GM19468 (cell line): ENCODE measurements at regions not wholly inside any gene's neighbourhood (a gene's known extent, or its start where the extent isn't known, plus 50 kb on each side); places are given as distances from the start of the nearest gene placed in this dataset.

Experiments
- ATAC-seq: cut with Tn5 transposase; IDR thresholded peaks from one replicate; pipeline ENCODE4 v1.9.1; 2021; ENCODE audit warnings: mild to moderate bottlenecking, moderate library complexity, moderate number of reproducible peaks; ENCODE audit not compliant: unreplicated experiment; ENCODE audit errors: extremely low read depth

DNA sequence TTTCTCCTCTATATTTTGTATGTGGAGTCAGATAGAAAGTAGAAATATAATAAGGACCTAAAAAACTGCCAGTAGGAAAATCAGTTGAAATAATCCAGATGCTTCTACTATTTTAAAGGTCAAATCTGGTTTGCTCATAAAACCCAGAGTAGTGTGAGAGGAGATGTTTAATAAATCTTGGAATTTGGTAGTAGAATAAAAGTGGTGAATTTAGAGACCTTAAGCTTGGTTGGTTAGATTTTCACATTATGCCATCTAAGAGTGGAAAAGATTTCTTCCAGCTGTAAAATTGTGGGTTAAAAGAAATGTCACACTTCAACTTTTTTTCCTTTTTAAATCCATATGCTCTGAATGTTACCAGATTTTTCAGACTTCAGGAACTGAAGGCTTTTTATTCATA lies 266.4 kb upstream of the GOLIM4 start:
- no peak for ATAC-seq

DNA sequence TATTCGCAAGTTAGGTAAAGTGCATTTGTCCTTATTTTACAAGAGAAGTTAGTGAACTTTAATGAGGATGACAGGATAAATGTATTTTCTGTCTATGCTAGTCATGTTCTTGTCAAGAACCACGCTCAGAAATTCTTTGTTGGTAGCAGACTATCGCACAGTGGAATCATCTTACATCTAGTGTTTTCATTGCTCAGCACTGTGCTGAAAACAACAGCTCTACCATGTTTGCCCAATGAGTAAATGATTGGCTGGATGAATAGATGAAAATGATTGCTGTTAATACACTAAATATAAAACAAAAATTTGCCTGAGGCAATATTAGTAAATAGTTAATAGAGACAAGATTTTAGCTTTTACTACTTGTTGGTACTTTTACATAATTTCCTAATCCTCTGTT lies 265.3 kb upstream of the GOLIM4 start:
- ATAC-seq: no peak

DNA sequence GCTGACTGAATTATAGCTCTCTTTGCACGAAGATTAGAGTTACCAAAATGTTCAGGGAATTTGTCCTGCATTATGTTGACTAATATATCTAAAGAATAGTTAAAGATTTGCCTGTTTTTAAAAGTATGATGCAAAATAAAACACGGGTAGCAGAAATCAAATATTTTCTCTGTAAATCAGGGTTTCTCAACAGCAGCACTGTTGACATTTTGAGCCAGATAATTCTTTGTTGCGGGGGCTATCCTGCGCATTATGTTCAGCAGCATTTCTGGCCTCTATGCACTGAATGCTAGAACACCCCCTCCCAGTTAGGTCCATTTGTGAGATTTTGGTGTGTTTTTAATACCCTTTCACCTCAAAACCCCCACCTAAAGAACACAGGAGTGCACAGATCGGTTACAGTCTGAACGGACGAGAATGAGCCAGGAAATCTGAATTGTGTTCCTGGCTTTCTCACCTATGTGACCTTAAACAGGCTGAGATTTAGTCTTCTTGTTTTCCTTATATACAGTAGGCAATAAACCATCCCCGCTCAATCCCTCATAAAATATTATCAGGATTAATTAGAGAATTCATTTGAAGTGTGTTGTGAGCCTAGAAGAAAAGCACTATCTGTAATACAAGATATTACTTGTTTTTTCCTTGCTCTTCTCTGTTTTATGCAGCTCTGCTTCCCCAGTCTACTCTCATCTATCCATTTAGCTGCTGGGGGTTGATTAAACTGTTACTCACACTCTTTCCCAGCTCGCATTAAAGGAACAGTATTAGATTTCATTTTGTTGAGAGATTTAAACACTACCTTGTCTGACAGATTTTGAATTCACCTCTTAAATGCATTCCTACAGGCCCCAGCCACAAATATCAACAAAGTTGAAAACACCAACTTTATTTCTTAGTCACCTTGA lies 247.5 kb upstream of the GOLIM4 start:
- ATAC-seq: no peak

DNA sequence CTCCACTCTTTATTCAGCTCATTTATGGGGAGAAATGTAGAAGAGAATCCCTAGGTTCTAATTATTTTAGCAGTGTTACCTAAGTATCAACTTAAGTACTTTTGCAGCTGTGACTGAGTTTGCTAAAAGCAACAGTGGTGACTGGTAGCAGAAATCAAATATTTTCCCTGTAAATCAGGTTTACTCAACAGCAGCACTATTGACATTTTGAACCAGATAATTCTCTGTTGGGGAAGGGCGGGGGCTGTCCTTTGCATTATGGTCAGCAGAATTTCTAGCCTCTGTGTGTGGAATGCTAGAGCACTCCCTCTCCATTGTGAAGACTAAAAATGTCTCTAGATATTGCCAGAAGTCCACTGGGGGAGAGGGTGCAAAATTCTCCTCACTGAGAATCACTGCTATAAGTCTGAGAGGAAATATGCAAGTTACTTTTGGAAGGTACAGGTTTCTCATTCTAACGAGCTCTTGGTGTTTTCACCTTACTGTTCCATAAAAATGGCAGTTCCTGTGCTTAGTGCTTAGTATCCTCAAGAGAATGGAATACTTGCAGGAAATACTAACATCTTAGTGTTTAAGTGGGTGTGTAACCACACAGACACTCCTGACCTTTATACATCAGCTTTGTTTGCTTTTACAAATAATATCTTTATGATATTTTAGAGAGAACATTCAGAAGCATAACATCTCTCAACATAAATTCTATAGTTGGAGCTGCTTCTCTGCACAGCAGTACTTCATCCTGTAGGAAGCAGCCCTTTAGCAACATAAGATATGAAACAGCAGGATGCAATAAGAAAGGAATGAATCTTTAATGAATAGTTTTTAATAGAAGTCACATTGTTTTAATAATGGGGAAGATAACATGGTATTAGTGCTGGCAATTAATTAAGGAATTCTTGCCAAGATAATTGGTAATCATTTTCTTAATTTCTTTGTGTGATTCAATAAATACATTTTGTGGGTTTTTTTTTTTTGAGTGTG lies 246.5 kb upstream of the GOLIM4 start:
- ATAC-seq: no peak

DNA sequence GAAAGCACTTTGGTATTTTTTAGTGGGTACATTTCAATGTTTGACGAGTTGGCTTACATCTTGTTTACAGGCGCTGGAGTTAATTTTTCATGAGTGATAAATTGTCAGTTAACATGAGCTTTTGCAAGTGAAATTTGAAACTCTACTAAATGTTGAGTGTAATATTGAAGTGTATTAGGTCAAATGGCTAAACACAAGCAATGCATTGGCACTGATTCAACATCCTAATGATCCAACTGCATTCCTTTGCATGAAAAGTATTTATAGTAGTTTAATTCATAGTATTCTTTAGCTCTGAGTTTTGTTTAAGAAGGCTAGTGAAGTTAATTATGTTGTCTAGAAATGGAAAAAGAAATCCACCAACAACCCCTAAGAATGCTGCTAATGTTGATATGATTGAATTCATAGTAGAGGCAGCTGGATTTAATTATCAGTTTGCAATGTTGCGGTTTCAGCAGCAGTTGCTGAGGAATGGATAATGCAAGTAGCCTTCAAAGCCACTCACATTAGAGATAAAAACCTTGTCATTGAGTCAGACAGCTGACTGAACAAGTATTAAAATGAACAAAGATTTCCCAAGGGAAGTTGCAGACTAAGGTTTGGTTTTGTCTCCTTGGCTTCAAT lies 245.6 kb upstream of the GOLIM4 start:
- ATAC-seq: no peak

DNA sequence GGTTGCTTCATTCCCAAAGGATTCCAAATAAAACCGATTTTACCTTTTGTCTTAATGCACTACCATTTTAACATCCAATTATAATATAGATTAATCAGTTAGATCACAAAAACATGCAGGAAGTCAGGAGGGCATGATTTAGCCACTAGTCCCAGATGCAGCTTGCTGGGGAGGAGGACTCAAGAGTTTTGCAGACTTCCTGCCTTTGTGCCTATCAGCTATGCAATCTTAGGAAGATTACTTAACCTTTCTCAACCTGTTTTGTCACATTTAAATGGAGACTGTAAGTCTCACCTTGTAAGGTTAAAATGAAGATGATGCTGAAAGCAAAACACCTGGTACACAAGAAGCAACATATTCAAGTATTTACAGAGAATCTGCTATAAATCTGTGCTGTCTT lies 242.4 kb upstream of the GOLIM4 start:
- ATAC-seq: no peak

DNA sequence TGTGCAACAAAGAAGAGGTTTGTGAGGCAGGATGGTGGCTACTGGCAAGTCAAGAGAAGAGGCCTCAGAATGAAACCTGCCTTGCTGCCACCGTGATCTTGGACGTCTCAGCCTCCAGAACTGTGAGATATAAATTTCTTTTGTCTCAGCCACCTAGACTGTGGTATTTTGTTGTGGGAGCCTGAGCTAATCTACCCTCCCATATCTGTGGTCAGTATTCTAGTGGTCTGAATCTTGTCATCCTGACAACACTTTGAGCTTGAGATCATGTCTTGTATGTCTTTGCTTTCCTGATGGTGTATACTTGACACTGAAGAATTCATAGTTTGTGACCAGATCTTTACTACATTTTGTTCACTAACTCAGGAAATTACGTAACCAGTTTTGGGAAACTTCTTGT lies 240.6 kb upstream of the GOLIM4 start:
- no peak for ATAC-seq

DNA sequence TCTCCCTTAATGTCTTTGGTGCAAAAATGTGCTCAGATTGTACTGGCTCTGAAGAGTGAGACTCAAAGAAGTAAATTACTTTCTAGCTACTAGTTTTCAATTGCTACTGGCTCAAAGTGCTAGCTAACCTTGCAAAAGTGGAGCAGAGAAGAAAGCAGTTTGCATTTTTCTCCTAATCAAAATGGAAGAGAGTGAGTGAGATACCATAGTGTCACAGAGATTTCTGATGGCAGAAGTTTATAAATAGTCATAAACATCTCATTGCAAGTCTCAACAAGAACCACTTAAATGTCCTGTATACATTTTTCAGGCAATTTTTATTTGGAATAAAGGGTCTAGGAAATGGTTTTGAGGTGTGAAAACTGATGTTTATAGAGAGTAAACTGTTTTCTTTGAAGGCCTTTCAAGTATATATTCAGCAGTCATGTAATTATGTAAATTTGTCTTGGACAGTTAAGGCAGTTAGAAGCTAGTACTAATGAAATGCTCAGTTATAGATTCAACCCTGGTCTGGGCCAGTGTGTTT lies 237.7 kb upstream of the GOLIM4 start:
- ATAC-seq: no peak

DNA sequence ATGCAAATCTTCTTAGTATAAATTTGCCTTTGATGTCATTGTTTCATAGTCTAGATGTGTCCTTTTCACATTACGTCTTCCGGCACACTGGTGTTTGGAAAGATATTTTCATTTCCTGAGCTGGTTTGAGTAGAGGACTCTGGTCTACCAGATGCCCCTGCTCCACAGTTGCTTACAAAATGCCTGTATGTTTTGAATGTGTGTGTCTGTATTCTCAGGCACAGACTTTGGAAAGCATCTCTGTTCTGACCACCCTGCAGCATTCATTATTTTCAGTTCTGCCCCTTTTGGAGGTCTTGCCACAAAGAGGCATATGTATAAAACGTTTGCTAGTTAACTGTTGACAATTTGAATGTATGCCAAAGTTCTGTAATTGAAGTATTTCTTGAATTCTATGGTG lies 236.0 kb upstream of the GOLIM4 start:
- no peak for ATAC-seq

DNA sequence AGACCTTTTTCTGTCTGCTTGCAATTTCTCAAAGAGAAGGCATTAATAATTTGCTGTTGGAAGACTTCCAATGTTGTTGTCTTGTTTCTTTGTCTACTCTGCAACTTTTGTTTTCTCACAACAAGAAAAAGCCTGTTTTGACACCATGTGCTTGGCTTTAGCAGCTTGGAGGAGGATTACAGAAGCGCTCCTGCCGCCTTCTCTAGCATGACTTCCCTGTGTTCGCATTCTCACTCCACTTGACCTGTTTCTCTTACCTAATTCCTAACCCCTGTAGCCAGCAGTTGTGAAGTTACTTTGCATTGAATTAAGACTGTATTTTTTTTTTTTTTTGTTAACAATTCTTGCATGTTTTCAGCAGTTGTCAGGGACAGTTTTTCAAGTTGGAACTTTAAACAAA lies 235.3 kb upstream of the GOLIM4 start:
- ATAC-seq: no peak

DNA sequence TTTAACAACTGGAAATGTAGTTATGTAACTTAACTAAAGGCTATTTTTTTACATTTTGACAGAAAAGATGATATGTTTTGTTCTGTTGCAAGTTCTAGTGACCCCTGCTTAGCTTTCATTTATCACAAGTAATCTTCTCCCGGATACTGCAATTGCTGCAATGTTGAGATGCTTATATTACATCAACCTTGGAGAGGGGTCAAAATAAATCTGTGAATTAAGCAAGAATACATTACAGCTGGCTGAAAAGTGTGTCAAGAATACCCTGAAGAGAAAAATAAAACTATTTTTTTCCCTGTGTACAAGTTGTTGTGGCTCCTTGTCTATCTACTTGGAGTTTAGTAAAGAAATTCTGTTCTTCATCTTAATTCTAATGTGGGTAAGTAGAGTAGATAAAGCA lies 232.1 kb upstream of the GOLIM4 start:
- no peak for ATAC-seq

DNA sequence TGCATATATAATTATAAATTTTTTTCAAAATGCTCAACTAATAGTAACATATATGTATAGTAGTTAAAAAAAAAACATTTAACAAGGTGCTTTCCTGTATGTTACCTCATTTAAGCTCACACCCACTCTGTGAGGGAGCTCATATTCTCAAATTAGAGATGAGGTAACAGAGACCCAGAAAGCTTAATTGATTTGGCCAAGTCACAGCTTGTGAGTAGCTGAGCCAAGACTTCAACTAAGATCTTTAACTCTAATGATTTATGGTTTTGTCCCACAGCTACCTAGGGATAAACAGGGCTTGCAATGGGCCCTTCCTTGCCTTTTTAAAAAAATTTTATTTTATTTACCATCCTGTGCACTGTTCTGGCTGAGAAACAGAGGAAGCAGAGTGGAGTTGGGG lies 230.0 kb upstream of the GOLIM4 start:
- ATAC-seq: no peak

DNA sequence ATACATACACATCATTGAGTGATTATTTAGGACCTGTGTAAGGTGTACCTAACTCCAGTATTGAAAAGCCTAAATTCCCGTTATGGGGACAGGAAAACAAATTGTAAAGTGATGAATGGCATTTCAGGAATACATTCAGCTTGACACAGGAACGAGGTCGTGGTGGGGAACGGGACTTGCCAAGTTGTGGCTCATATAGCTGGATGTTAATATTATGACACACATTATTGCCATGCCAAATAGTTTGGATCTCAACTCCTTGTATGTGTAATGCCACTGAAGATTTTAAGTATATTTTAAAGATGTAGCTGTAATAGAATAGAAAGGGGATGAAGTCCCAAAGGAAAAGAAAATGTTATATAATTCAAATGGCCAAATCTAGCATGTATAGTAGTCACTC lies 227.2 kb upstream of the GOLIM4 start:
- no peak for ATAC-seq

DNA sequence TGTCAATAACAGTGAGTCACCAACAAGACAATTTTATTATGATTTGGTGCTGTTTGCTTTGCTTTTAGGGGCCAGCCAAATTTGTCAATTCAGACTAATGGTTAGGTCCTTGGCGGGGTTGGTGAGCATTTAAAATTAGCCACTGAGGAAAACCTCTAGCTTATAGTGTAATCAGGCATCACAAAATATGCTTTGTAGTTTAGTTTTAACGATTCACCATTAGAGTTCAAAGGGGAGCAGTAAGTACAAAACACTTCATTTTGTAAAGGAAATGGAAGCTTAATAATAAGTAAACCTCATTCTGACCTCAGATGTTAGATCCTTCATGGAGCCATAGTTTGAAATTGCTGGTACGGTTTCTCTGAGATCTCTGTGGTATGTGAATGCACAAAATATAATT lies 218.4 kb upstream of the GOLIM4 start:
- no peak for ATAC-seq

DNA sequence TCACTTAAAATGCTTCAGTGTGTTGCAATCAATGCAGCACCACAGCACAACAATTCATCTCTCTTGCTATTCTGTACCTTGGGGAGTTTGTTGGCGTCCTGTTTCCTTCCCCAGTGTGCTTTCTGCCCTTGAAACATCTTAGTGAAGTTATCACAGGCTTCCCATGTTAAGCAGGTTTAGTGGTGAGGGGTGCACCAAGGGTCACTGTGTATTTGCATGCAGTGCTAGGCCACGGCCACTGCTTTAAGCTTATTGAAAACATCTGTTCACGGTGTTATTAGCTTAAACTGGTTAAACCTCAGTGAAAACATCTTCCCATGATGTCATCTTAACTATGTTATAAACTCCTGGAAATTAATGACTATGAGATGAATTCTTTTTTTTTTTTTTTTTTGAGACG lies 217.3 kb upstream of the GOLIM4 start:
- ATAC-seq: no peak

DNA sequence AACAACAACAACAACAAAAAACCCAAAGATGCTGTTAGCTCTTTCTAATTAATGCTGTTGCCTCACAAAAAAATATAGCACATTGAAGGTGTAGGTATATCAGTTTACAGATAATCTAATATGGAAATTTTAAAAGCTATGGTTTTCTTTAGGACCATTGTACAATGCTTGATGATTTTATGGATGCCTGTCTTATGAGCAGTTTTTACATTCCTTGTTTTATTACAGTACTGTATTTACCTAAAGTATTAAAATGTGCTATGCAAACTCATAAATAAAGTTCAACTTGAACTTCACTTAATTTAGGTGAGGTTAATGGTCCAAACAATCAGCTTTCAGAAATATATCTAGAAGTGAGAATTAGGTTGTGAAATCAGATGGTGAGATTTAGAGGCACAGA lies 212.2 kb upstream of the GOLIM4 start:
- no peak for ATAC-seq

DNA sequence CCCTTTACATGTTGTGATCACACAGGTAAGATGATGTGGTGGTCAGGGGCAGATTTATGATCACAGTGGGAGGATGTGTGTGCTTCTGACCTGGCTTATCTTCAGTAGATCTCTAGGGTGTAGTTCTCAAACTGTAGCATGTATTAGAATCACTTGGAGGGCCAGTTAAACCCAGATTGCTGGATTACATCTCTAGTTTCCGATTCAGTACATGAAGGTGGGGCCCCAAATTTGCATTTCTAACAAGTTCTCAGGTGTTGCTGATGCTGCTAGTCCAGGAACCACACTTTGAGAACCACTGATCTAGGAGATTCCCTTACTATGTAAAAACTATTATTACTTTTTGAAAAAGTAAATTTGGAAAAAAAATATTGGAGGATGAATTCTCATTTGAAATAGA lies 199.3 kb upstream of the GOLIM4 start:
- ATAC-seq: no peak

DNA sequence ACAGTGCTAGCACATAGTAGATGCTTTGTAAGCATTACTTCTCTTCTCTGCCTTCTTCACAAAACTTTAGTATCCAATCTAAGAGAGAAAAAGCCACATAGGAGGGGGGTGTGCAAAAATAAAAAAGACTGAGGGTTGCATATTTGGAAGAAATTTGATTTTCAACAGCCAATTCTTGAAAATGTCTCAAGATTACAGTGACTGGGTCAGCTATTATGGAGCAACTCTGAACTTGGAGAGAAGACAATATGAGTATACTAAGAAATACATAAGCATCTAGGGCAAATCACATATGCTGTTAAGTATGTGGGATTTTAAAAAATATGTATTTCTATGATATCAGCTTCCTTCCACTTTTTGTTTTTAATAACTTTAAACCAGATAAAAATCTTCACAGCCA lies 196.6 kb upstream of the GOLIM4 start:
- no peak for ATAC-seq

DNA sequence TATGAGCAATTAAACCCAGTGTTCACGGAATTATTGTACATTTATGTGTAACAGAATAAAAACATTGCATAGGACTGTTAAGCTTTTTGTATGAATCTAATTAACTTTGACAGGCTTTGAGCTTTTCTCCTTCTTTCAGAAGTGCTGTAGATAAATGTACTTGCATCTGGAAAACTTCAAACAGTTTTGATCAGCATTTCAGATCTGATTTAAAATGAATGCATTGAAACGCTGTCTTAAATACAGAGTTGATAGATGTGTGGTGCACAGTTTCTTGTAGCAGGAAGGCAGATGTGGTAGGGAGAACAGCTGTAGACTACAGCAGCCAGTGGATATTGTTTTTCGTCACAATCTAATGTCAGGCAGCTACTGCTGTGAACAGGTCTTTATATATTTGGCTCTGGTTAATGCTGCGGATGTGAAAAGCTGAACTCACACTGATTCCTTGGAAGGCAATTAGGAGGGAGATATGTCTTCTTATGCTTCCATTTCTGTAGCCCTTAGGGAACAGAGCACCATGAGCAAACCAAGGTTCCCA lies 193.8 kb upstream of the GOLIM4 start:
- ATAC-seq: no peak
